Small intestine (tissue), 7 donors: ENCODE measurements at regions not wholly inside any gene's neighbourhood (a gene's known extent, or its start where the extent isn't known, plus 50 kb on each side); places are given as distances from the start of the nearest gene placed in this dataset.
"Not testable (repeated sequence)": the region's sequence is repeated elsewhere in the genome, so short reads cannot be mapped to it uniquely, and the experiment has no call there.

Experiments
- DNase-seq, 2 donors: peaks; one replicate each; pipeline versions ENCODE4 v3.0.0 to v3.0.0-alpha.2; 2013
- FAIRE-seq: peaks from 2 replicates; lab custom pipeline; 2012; peaks lifted over from hg19 to GRCh38; lab: Jason Lieb, UNC
- H3K27ac ChIP-seq, 3 donors: one replicate each; pipeline ENCODE4 v1.5.1; 2013; ENCODE audit warnings: low read length in 2 of 3, mild to moderate bottlenecking in 2 of 3, control low read depth in 1 of 3, inconsistent platforms in 1 of 3, low read depth in 1 of 3, moderate library complexity in 1 of 3
- H3K27me3 ChIP-seq, 3 donors: one replicate each; pipeline ENCODE4 v1.6.1; 2013; ENCODE audit warnings: low read length in 3 of 3, inconsistent platforms in 1 of 3; ENCODE audit not compliant: control insufficient read depth in 3 of 3, insufficient read depth in 3 of 3
- H3K36me3 ChIP-seq, 3 donors: one replicate each; pipeline ENCODE4 v1.6.1; 2013; ENCODE audit warnings: low read length in 3 of 3, inconsistent platforms in 1 of 3, low read depth in 1 of 3, mild to moderate bottlenecking in 1 of 3, moderate library complexity in 1 of 3; ENCODE audit not compliant: control insufficient read depth in 3 of 3, insufficient read depth in 2 of 3
- H3K4me1 ChIP-seq, 3 donors: one replicate each; pipeline ENCODE4 v1.6.1; 2013; ENCODE audit warnings: low read length in 2 of 3, inconsistent platforms in 1 of 3, low read depth in 1 of 3, mild to moderate bottlenecking in 1 of 3, moderate library complexity in 1 of 3; ENCODE audit not compliant: control insufficient read depth in 3 of 3, insufficient read depth in 2 of 3
- H3K4me3 ChIP-seq, 3 donors: one replicate each; pipeline ENCODE4 v1.5.1; 2013; ENCODE audit warnings: low read length in 3 of 3, control low read depth in 1 of 3, inconsistent platforms in 1 of 3, low read depth in 1 of 3, mild to moderate bottlenecking in 1 of 3, moderate library complexity in 1 of 3
- H3K9me3 ChIP-seq, 2 donors: one replicate each; pipeline ENCODE4 v1.6.1; 2013; ENCODE audit warnings: low read depth in 1 of 2, low read length in 1 of 2; ENCODE audit not compliant: control insufficient read depth in 2 of 2, insufficient read depth in 1 of 2
- WGBS, 3 donors: extraction: QIAGEN DNeasy Blood & Tissue Kit; methylation state at CpG; one replicate each; pipeline ENCODE4 v1.1.7; 2013; 5-methylcytosine and 5-hydroxymethylcytosine counted together
- donor health status: healthy with polysubstance abuse.
- donor health status: control.
- donor health status: control.
- donor health status: Bipolar disorder and iron deficiency.
- donor health status: healthy.

DNA sequence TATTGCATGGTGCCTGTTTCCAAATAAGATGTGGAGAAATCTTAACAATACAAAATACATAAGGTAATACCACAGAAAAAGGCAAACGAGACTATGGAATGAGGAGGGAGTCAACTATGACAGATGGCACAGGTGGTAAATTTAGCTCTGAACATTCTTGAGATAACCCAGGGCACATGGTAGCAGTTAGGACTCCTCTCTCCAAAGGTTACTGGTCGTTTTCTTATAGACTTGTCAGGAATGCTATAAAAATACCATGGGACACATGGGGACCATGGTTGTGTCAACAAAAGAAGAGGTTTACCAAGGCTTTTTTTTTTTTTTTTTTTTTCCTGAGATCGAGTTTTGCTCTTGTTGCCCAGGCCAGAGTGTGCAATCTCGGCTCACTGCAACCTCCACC, 209.4 kb upstream of the RFX3 start:
- H3K36me3 ChIP-seq, result no peaks in the 10 kb centered on the region
- no peak overlapping the region for H3K4me3 ChIP-seq
- no peak overlapping the region for H3K27ac ChIP-seq
- DNase-seq (no peak), FAIRE-seq (no peak)
- 59 to 80% (median 73%) methylated on average over 4 of the region's 4 CpGs for WGBS, 3 donors
- H3K4me1 ChIP-seq, result peaks cover 0 to 2% (median 0%) of the 10 kb centered on the region in 3 donors
- H3K9me3 ChIP-seq, result no peaks in the 10 kb centered on the region
- no peaks in the 10 kb centered on the region for H3K27me3 ChIP-seq

DNA sequence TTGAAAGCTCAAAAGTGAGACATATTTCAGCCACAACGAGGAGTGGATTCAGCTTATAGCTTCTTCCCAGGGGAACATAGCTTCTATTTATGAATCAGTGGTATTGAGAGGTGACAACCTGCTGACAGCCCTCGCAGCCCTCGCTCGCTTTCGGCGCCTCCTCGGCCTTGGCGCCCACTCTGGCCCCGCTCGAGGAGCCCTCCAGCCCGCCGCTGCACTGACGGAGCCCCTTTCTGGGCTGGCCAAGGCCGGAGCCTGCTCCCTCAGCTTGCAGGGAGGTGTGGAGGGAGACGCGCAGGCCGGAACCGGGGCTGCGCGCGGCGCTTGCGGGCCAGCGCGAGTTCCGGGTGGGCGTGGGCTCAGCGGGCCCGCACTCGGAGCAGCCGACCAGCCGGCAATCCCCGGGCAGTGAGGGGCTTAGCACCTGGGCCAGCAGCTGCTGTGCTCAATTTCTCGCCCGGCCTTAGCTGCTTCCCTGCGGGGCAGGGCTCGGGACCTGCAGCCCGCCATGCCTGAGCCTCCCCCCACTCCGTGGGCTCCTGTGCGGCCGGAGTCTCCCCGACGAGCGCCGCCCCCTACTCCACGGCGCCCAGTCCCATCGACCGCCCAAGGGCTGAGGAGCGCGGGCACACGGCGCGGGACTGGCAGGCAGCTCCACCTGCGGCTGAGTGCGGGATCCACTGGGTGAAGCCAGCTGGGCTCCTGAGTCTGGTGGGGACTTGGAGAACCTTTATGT, 207.9 kb upstream of the RFX3 start:
- DNase-seq, H3K9me3 ChIP-seq, H3K36me3 ChIP-seq, H3K27me3 ChIP-seq, H3K4me1 ChIP-seq, FAIRE-seq, H3K27ac ChIP-seq, H3K4me3 ChIP-seq: not testable (repeated sequence)
- WGBS, 3 donors, result 90 to 93% (median 92%) methylated on average over 48 to 56 of the region's 56 CpGs

DNA sequence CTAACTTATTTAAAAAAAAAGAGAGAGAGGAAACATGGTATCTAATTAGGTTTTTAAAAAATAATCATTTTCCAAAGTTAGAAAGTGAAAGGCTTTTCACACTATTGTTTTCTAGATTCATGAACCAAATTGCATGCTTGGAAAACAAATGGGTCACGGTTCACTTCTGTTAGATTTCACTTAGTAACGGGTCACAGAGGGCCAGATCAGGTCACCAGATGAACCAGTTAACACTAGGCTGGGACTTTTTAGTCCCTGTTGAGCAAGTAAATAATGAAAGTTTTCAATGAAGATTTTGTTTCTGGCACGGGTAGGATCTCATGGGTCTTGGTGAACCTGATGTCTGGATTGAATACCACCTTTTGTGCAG, 207.2 kb upstream of the RFX3 start:
- Histone ChIP-seq H3K9me3 (no peaks in the 10 kb centered on the region), H3K27ac (no peak overlapping the region), H3K4me3 (no peak overlapping the region), H3K4me1 (no peaks in the 10 kb centered on the region), H3K27me3 (no peaks in the 10 kb centered on the region), H3K36me3 (no peaks in the 10 kb centered on the region)
- 54 to 62% (median 55%) methylated on average over 3 of the region's 3 CpGs for WGBS, 3 donors
- FAIRE-seq (no peak), DNase-seq (no peak)

DNA sequence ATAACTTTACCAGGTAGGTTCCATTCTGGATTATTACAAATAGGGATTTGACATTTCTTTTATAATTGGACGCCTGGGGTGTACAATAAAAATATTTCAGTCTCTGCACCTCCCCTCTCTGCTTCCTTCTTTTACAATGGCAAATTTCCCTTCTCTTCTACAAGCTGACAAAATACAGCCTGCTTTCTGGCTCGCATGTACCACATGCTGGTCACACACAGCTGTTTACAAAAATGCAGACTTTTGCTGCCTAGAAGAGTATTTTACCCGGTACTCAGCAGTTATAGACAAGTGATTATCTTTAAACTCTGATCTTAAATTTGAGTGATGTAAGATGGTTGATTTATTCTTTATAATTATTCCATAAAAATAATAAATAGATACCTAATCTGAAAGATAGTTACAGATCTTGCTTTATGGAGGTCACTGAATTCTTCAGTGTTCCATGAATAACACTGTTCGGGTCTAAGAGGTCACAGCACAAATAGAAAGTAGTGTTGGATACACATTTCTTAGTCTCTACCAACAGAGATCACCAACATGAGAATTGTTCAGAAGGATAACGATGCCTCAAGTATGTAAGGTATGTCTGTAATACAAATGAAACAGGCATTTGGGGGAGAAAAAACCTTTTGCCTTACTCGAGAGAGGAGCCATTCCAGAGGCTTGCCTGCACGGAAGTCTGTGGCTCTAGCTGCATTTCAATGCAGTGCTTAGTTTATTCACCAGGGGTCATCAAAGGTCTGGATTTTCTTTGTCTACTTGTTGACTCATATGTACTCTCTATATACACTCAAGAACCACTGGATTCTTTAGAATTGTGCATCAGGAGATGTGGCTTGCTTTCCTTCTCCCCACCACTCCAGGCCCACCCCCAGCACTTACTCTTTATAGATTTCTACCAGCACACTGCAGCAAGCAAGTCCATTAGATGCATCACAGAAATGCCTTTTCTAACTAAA, 206.6 kb upstream of the RFX3 start:
- FAIRE-seq (no peak), DNase-seq (peak; percentile 81 to 89)
- Histone ChIP-seq H3K27ac (peak overlapping the region in 1 of 3 donors; percentile 47), H3K9me3 (no peaks in the 10 kb centered on the region), H3K36me3 (no peaks in the 10 kb centered on the region), H3K27me3 (no peaks in the 10 kb centered on the region), H3K4me3 (no peak overlapping the region), H3K4me1 (no peaks in the 10 kb centered on the region)
- WGBS, 3 donors, result 37 to 41% (median 39%) methylated on average over 7 of the region's 7 CpGs

DNA sequence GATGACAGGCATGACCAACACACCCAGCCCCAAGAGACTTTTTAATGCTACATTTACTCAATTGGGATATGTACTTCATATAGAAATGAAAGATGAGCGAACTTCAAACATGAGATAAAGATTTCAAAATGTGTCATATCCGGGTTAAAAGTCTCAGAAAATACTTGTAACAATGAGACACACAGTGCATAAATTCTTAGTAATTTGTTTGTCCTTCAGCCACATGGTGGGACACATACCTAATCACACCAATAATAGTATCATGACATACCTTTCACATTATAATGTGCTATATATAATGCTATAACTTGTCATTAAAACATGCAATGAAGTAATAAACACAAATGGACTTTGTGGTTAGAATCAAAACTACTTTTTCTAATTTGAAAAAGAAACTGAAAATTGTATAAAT, 204.7 kb upstream of the RFX3 start:
- no peaks in the 10 kb centered on the region for H3K27me3 ChIP-seq
- 66 to 78% (median 72%) methylated on average over 2 of the region's 2 CpGs for WGBS, 3 donors
- H3K9me3 ChIP-seq, result no peaks in the 10 kb centered on the region
- FAIRE-seq (no peak), DNase-seq (no peak)
- H3K36me3 ChIP-seq, result no peaks in the 10 kb centered on the region
- no peaks in the 10 kb centered on the region for H3K4me1 ChIP-seq
- peak overlapping the region in 1 of 3 donors; percentile 38 for H3K27ac ChIP-seq
- no peak overlapping the region for H3K4me3 ChIP-seq

DNA sequence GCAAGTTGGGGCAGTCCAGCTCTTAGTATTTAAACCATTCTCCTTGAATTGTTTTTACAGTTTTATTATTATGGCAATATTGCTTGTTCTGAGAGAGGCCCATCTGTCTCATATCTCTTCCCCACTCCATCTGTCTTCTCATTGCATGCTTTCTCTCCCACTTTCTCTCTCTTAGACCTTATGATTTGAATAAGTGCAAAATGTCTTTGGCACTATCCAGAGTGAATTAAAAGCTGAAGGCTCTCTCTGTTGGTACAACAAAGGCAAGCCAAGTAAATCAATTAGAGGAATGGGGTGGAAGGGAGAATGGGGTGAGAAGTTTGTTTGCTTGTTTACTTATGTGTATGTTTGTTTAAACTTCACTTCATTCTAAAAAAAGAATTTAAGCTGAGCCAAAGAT, 195.3 kb upstream of the RFX3 start:
- Histone ChIP-seq H3K4me3 (no peak overlapping the region), H3K36me3 (no peaks in the 10 kb centered on the region), H3K27ac (no peak overlapping the region), H3K4me1 (no peaks in the 10 kb centered on the region), H3K9me3 (no peaks in the 10 kb centered on the region), H3K27me3 (no peaks in the 10 kb centered on the region)
- FAIRE-seq (no peak), DNase-seq (no peak)

DNA sequence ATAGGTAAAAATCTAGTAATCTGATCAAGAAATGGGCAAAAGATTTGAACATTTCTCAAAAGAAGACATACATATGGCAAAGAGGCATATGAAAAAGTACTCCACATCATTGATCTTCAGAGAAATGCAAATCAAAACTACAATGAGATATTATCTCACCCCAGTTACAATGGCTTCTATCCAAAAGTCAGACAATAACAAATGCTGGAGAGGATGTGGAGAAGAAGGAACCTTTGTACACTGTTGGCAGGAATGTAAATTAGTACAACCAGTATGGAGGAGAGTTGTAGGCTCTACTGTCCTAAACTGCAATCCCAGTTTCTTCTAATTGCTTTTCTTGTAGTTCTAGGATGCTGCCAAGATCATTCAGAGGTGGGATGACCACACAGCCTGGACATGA, 193.5 kb upstream of the RFX3 start:
- FAIRE-seq (no peak), DNase-seq (no peak)
- Histone ChIP-seq H3K4me3 (no peak overlapping the region), H3K36me3 (no peaks in the 10 kb centered on the region), H3K27ac (no peak overlapping the region), H3K4me1 (no peaks in the 10 kb centered on the region), H3K9me3 (no peaks in the 10 kb centered on the region), H3K27me3 (no peaks in the 10 kb centered on the region)

DNA sequence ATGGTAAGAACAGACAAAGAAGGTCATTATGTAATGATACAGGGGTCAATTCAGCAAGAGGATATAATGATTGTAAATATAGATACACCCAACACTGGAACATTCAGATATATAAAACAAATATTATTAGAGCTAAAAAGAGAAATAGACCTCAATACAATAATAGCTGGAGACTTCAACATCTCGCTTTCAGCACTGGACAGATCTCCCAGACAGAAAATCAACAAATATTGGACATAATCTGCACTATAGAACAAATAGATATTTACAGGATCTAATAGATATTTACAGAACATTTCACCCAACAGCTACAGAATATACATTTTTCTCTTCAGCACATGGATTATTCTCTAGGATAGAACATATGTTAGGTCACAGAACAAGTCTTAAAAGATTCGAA, 190.6 kb upstream of the RFX3 start:
- H3K27me3 ChIP-seq, result no peaks in the 10 kb centered on the region
- H3K4me1 ChIP-seq, result no peaks in the 10 kb centered on the region
- H3K36me3 ChIP-seq, result no peaks in the 10 kb centered on the region
- no peak overlapping the region for H3K4me3 ChIP-seq
- WGBS, 3 donors, result 78 to 87% (median 83%) methylated on average over 2 of the region's 2 CpGs
- no peaks in the 10 kb centered on the region for H3K9me3 ChIP-seq
- DNase-seq (no peak), FAIRE-seq (no peak)
- H3K27ac ChIP-seq, result no peak overlapping the region
